ENCODE measurements at regions not wholly inside any gene's neighbourhood (a gene's known extent, or its start where the extent isn't known, plus 50 kb on each side); places are given as distances from the start of the nearest gene placed in this dataset.

DNA sequence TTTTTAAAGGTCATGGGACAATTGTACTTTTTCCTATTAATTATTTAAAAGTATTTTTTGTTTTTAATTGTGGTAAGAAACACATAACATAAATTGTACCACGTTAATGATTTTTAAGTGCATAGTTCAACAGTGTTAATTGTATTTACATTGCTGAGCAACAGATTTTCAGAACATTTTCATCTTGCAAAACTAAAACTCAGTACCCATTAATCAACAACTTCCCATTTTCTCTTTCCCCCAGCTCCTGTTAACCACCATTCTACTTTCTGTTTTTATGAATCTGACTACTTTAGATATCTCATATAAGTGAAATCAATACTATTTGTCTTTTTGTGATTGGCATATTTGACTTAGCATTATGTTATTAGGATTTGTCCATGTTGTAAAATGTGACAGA lies 483.9 kb upstream of the ZNF804A start:
- Histone ChIP-seq H3K9me3 (ENCODE audit: low read length) (no peaks in the 10 kb centered on the region), H4K20me1 (ENCODE audit: low read length) (no peaks in the 10 kb centered on the region), H3K4me2 (ENCODE audit: low read length) (no peak overlapping the region), H3F3A (ENCODE audit: low read length, unreplicated experiment) (no peaks in the 10 kb centered on the region), H2AFZ (ENCODE audit: low read length) (no peak overlapping the region), H3K9me2 (replicated peaks; ENCODE audit: low read length) (no peaks in the 10 kb centered on the region), H3K9ac (ENCODE audit: low read length) (no peak overlapping the region), H3K79me2 (ENCODE audit: low read length) (no peaks in the 10 kb centered on the region), H3K27ac (ENCODE audit: low read length) (no peak overlapping the region), H3K36me3 (ENCODE audit: low read depth, low read length) (no peaks in the 10 kb centered on the region), H3K4me3 (ENCODE audit: low read length) (no peak overlapping the region), H3K27me3 (ENCODE audit: low read length) (no peaks in the 10 kb centered on the region), H3K4me1 (ENCODE audit: insufficient read depth, low read length) (peaks cover 8% of the 10 kb centered on the region)
- ChIA-PET CTCF (no interaction called here), POLR2A (ENCODE audit: unreplicated experiment) (no interaction called here)
- no peak for DNase-seq
- intact Hi-C loops (cut with micrococcal nuclease), result no loop called here
- TF ChIP-seq, protein P1, sequence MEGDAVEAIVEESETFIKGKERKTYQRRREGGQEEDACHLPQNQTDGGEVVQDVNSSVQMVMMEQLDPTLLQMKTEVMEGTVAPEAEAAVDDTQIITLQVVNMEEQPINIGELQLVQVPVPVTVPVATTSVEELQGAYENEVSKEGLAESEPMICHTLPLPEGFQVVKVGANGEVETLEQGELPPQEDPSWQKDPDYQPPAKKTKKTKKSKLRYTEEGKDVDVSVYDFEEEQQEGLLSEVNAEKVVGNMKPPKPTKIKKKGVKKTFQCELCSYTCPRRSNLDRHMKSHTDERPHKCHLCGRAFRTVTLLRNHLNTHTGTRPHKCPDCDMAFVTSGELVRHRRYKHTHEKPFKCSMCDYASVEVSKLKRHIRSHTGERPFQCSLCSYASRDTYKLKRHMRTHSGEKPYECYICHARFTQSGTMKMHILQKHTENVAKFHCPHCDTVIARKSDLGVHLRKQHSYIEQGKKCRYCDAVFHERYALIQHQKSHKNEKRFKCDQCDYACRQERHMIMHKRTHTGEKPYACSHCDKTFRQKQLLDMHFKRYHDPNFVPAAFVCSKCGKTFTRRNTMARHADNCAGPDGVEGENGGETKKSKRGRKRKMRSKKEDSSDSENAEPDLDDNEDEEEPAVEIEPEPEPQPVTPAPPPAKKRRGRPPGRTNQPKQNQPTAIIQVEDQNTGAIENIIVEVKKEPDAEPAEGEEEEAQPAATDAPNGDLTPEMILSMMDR (conservative IDR thresholded peaks at IDR 0.05; ENCODE audit: low read depth, low read length), result no peak
- TF ChIP-seq EZH2 (IDR thresholded peaks at IDR 0.05; ENCODE audit: low read length, unreplicated experiment), result no peak
- no TSS peak for BruUV-seq (replicated peaks)
- ATAC-seq, result no peak

DNA sequence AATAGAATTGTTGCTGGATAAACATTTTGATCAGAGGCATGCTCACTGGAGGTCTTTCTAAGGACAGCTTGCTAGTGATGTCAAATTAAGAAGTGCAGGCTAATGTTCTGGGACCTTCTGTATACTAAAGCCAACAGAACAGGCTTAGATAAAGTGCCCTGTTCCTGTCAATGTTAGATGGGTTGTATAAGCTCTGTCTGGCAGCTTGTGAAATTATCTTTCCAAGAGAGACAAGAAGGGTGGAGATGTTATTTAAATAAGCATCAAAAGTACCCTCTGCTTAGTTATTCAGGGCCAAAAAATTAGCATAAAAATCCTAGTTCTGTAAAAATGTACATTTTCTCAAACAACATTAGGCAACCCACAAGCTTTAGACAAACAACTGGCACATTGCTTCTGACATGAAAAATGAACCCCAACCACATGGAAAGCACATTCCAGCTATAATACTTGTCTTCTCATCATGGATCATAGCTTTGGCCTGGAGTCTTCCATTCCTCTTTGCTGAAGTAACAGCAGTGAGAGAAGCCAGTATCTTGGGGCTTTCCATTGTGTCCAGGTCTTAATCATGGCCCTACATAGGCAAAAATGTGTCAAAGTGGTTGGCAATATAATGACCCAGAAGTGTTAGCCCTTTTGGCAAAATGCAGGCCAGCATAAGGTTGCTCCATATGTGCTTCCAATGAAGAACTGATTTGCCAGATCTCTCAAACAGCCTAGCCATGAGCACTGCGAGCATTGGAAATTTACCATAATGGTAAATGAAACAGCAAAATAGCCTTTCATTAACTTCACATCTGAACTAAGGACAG lies 478.1 kb upstream of the ZNF804A start:
- no peak overlapping the region for H2AFZ ChIP-seq (ENCODE audit: low read length)
- no peak overlapping the region for H3K27ac ChIP-seq (ENCODE audit: low read length)
- H3K36me3 ChIP-seq (ENCODE audit: low read depth, low read length), result no peaks in the 10 kb centered on the region
- no peaks in the 10 kb centered on the region for H3K27me3 ChIP-seq (ENCODE audit: low read length)
- H3K79me2 ChIP-seq (ENCODE audit: low read length), result no peaks in the 10 kb centered on the region
- no peaks in the 10 kb centered on the region for H4K20me1 ChIP-seq (ENCODE audit: low read length)
- ChIA-PET CTCF (no interaction called here), POLR2A (ENCODE audit: unreplicated experiment) (no interaction called here)
- H3K4me1 ChIP-seq (ENCODE audit: insufficient read depth, low read length), result peaks cover 8% of the 10 kb centered on the region
- H3F3A ChIP-seq (ENCODE audit: low read length, unreplicated experiment), result no peaks in the 10 kb centered on the region
- TF ChIP-seq, protein P1 (conservative IDR thresholded peaks at IDR 0.05; ENCODE audit: low read depth, low read length), result no peak
- no peak for TF ChIP-seq EZH2 (IDR thresholded peaks at IDR 0.05; ENCODE audit: low read length, unreplicated experiment)
- no peak for TF ChIP-seq EZH2phosphoT487 (IDR thresholded peaks at IDR 0.05; ENCODE audit: borderline replicate concordance, low read length)
- no peak overlapping the region for H3K4me3 ChIP-seq (ENCODE audit: low read length)
- BruUV-seq (replicated peaks), result no TSS peak
- no peak overlapping the region for H3K9ac ChIP-seq (ENCODE audit: low read length)
- H3K4me2 ChIP-seq (ENCODE audit: low read length), result no peak overlapping the region
- intact Hi-C loops (cut with micrococcal nuclease), result loop anchor here (5.0 kb wide), 2 partner anchors 128 to 253 kb away; no protein-coding TSS in a partner anchor
- DNase-seq (no peak), ATAC-seq (no peak)
- no peaks in the 10 kb centered on the region for H3K9me2 ChIP-seq (replicated peaks; ENCODE audit: low read length)
- no peaks in the 10 kb centered on the region for H3K9me3 ChIP-seq (ENCODE audit: low read length)

DNA sequence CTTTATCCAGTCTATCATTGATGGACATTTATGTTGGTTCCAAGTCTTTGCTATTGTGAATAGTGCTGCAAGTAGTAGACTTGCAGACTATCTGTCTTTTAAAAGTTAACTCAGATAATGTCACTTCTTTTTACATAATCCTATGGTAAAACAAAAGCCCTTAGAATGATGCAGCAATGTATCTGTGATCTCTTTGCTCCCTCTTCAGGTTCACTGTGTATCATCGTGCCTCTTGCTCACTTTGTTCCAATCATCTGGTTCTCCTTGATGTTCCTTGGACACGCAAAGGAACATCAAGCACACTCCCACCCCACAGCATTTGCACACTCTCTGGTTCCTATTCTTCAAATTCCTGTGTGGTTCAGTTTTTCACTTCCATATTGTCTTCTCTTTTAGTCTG lies 472.5 kb upstream of the ZNF804A start:
- Histone ChIP-seq H3F3A (ENCODE audit: low read length, unreplicated experiment) (no peaks in the 10 kb centered on the region), H3K4me2 (ENCODE audit: low read length) (no peak overlapping the region), H3K4me1 (ENCODE audit: insufficient read depth, low read length) (no peaks in the 10 kb centered on the region), H2AFZ (ENCODE audit: low read length) (no peak overlapping the region), H3K79me2 (ENCODE audit: low read length) (no peaks in the 10 kb centered on the region), H3K9me3 (ENCODE audit: low read length) (no peaks in the 10 kb centered on the region), H3K9ac (ENCODE audit: low read length) (no peak overlapping the region), H4K20me1 (ENCODE audit: low read length) (no peaks in the 10 kb centered on the region), H3K27ac (ENCODE audit: low read length) (no peak overlapping the region), H3K36me3 (ENCODE audit: low read depth, low read length) (no peaks in the 10 kb centered on the region), H3K9me2 (replicated peaks; ENCODE audit: low read length) (no peaks in the 10 kb centered on the region), H3K4me3 (ENCODE audit: low read length) (no peak overlapping the region), H3K27me3 (ENCODE audit: low read length) (no peaks in the 10 kb centered on the region)
- intact Hi-C loops (cut with micrococcal nuclease), result loop anchor here (5.0 kb wide), 1 partner anchor 539 kb away; no protein-coding TSS in a partner anchor
- peak; percentile 53; the same call in 1 of the 2 replicates for ATAC-seq
- CTCF ChIA-PET, result no interaction called here
- BruUV-seq (replicated peaks), result no TSS peak
- peak; percentile 26 for DNase-seq
- POLR2A ChIA-PET (ENCODE audit: unreplicated experiment), result no interaction called here
- TF ChIP-seq EZH2phosphoT487 (IDR thresholded peaks at IDR 0.05; ENCODE audit: borderline replicate concordance, low read length) (no peak), EZH2 (IDR thresholded peaks at IDR 0.05; ENCODE audit: low read length, unreplicated experiment) (no peak)
- TF ChIP-seq, protein P1 (conservative IDR thresholded peaks at IDR 0.05; ENCODE audit: low read depth, low read length), result peak; percentile 47
